LNCAP (cell line): ENCODE measurements at regions not wholly inside any gene's neighbourhood (a gene's known extent, or its start where the extent isn't known, plus 50 kb on each side); places are given as distances from the start of the nearest gene placed in this dataset.

Experiments used
- TF ChIP-seq, protein P1 (sequence below): fragments of 450-650 bp; IDR thresholded peaks from 2 replicates; pipeline ENCODE4 v1.5.1; 2017; ENCODE audit warnings: mild to moderate bottlenecking

DNA sequence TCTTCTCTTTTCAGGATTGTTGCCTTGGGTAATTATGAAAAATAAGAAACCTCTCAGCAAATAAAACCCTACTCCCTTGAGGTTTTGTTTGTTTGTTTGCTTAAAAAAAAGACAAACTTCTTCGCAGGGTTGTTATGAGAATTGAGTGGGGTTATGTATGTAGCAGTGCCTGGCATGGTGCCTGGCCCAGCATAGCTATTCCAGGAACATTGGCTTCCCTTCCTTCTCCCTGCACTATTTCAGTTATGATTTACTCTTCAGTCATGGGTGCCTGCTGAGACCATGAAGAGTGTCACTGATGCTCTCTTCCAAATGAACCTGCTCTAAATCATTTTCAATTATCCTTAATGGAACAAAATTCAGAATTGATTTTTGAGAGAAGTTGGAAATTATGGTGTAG lies 283.5 kb upstream of the ROPN1 start:
- TF ChIP-seq, protein P1, sequence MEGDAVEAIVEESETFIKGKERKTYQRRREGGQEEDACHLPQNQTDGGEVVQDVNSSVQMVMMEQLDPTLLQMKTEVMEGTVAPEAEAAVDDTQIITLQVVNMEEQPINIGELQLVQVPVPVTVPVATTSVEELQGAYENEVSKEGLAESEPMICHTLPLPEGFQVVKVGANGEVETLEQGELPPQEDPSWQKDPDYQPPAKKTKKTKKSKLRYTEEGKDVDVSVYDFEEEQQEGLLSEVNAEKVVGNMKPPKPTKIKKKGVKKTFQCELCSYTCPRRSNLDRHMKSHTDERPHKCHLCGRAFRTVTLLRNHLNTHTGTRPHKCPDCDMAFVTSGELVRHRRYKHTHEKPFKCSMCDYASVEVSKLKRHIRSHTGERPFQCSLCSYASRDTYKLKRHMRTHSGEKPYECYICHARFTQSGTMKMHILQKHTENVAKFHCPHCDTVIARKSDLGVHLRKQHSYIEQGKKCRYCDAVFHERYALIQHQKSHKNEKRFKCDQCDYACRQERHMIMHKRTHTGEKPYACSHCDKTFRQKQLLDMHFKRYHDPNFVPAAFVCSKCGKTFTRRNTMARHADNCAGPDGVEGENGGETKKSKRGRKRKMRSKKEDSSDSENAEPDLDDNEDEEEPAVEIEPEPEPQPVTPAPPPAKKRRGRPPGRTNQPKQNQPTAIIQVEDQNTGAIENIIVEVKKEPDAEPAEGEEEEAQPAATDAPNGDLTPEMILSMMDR, result no peak

DNA sequence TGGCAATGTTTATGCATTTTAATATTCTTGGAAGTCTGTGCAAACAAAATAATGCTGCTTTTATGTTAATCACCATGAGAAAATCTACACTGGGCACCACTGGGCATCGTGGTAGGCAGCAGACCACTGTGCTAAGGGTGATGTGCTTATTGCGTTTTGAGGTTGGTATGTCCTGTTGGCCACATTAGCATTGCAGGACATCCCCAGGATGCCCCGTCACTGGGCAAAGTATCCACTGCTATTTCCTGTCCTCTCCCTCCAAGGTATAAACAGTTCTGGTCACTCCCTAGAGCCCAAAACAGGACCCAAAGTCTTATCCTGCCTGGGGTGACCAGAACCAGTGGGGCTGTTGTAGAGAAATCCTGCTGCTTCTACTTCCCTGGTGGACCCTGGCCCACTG lies 284.2 kb upstream of the ROPN1 start:
- TF ChIP-seq, protein P1, result no peak

DNA sequence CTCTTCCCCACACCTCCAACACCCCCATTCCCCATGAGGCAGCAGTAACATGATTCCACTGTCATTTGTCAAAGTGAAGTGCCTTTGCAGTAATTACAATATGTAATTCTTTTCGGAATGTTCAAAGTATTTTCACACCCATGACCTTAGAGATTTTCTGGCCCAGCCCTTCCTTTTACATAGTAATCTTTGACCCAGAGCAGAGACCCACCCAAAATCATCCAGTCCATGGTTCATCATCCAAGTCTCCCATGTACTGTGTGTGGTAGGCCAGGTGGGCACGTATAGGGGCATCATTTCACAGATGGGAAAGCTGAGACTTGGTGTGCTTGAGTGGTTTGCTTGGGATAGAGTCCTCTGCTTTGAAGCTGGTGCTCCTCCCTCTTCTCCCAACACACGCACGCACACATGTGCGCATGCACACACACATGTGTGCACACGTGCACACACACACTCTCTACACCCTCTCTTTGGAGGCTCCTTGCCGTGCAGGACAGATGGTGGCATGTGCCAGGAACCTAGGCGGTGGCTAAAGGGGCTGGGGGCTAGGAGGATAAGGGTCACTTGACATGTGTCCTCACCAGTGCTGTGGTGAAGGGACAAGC lies 284.7 kb upstream of the ROPN1 start:
- TF ChIP-seq, protein P1, result no peak

DNA sequence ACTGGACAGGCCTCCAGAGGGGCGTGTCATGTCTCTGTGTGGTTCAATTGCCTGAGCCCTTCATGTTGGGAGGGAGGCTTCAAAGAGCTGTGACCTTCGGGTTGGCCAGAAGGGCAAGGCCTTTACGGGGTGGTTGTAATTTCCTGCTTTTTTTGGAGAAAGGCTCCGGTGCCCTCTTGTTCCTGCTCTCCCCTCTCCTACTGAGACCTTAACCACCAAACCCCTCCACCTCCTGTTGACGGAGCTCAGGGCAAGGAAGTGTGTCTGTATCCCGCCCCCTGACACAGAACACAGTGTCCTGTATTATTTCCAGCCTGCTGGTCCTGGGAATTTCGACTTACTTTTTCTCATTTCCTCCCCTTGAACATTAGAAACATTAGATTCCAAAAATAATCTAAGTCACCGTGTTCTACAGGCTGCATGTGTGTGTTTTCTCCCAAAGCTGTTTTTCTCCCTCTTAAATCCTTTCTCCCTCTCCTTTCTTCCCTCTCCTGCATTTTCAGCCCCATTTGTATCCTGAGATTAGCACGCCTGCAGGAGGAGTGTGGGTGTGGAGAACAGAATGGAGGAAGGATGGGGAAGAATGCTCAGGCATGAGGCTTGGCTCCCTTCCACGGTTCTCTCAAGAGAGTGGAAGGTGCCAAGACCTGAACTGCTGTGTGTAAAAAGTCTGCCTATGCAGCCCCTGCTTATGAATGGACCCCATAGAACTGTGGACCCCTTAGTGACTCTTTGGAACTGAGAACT lies 285.4 kb upstream of the ROPN1 start:
- TF ChIP-seq, protein P1, result no peak

DNA sequence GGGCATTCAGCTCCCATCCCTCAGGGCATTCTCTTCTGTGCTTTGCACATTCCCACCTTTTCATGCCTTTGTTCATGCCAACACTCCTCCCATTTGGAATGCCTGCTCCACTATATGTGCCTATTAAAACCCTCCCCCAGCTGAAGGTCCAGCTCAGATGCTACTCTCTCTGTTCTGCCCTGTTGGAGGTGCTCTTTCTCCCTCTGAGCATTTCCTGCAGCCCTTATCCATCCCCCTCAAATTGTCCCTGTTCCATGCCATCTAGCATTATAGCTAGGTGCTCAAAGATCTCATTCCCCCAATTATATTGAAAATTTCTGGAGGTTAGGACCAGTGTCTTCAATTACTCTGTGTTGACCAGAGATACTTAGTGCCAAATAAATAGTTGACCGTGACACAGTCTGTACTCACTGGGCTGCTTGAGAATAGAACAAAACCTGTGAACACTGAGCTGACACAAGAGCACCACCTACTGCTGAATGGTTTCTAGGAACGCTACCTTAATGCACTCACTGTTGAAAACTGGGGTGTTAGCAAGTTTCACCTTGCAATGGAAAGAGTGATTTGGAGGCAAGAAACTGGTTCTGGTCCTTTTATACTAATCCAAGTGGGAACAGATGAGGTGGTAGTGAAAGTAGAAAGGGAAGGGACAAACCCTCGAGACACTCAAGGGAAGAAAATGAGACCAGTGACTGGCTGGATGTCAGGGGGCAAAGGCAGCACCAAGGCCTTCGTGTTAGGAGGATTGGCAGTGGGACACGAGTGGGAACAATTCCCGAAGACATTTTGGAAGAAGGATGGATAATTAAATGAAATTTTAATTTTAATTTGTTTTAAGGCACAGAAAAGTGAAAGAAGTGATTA lies 289.8 kb upstream of the ROPN1 start:
- TF ChIP-seq, protein P1, result peak; percentile 67

DNA sequence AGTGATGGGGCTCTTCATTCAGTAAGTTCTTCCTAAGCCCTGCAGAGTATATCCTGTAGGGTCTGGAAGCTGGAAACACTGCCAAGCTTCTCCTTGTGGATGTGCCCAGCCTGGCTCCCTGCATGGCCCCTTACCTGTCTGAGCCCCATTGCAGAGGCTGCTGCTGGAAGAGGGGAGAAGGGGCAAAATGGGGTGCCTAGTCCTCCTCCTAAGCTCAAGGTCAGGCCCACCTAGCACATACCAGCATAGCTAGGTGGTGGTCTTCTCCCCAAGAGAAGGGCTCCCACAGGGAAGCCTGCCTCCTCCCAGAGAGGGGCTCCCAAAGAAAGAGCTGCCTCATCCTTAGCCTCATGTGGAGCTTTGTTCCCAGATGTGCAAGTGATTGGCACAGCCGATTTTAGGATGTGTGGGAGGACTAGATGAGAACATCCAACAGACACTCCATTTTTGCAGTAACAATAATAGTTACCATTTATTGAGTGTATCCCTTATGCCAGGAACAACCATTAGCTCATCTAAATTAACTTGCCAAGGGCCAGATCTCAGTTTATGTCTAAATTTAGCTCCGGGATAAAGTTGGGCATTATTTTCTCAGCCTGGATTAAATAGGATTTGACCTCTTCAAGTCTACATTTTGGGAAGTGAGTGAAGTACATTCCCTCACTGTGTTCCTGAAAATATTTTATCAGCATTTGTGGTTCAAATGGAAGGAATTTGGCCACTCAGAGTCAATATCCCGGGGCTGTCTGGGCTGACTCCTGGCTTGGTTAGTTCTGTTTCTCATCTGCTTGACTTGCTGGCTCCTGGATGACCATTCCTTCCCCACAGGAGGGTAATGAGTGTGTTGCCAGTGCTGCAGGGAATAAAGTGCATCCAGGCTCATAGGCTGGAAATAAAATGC lies 291.1 kb upstream of the ROPN1 start:
- TF ChIP-seq, protein P1, result no peak

DNA sequence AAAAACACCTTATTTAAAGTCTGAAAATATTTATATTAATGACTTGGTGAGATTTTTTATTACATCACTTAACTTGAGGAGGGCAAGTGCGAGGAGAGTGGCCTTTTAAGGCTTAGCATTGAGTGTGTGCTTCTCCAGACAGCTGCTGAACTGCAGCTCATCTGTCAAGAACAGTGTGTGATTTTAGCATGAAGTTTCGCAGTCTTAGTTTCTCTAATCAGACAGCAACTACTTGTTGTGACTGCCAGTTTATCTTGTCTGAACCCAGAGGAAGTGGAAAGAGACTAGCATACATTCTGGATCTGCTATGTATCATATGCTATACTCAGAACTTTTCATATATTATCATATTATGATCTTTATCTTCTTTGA lies 291.7 kb upstream of the ROPN1 start:
- TF ChIP-seq, protein P1, result no peak
